ENCODE measurements at regions not wholly inside any gene's neighbourhood (a gene's known extent, or its start where the extent isn't known, plus 50 kb on each side); places are given as distances from the start of the nearest gene placed in this dataset.

GRCh38 chr5:39774605-39775004 is 349.8 kb upstream of the DAB2 start:
- Mint-ChIP-seq H3K36me3 (ENCODE audit: insufficient read depth, unreplicated experiment) (no peaks in the 10 kb centered on the region), H3K27me3 (ENCODE audit: insufficient read depth, unreplicated experiment) (no peaks in the 10 kb centered on the region), H3K27ac (ENCODE audit: low read depth, unreplicated experiment) (peak overlapping the region; percentile 88), H3K4me1 (ENCODE audit: insufficient read depth, unreplicated experiment) (peaks cover 17% of the 10 kb centered on the region), H3K4me3 (ENCODE audit: unreplicated experiment) (no peak overlapping the region), H3K9me3 (ENCODE audit: unreplicated experiment) (no peaks in the 10 kb centered on the region)
- no peak for DNase-seq (ENCODE audit: unreplicated experiment)
- no peak for TF ChIP-seq CTCF (IDR thresholded peaks at IDR 0.05; ENCODE audit: unreplicated experiment)
- POLR2A ChIA-PET, result interaction anchor here (0.7 to 1.7 kb wide), 2 partner anchors 9 to 14 kb away, joined by 3 to 5 read pairs; no protein-coding TSS in a partner anchor
- CTCF ChIA-PET, result interaction anchor here (0.6 to 1.1 kb wide), 3 partner anchors 58 to 1076 kb away, joined by 3 to 4 read pairs (median 3); no protein-coding TSS in a partner anchor
- intact Hi-C loops (cut with micrococcal nuclease), result no loop called here
- no TSS peak for BruUV-seq (replicated peaks)

GRCh38 chr5:39772307-39772706 is 347.5 kb upstream of the DAB2 start:
- CTCF ChIA-PET, result interaction anchor here (0.6 to 0.7 kb wide), 2 partner anchors 56 to 424 kb away, joined by 3 to 4 read pairs; no protein-coding TSS in a partner anchor
- H3K4me3 Mint-ChIP-seq (ENCODE audit: unreplicated experiment), result no peak overlapping the region
- peaks cover 17% of the 10 kb centered on the region for H3K4me1 Mint-ChIP-seq (ENCODE audit: insufficient read depth, unreplicated experiment)
- no peaks in the 10 kb centered on the region for H3K36me3 Mint-ChIP-seq (ENCODE audit: insufficient read depth, unreplicated experiment)
- intact Hi-C loops (cut with micrococcal nuclease), result no loop called here
- no peaks in the 10 kb centered on the region for H3K9me3 Mint-ChIP-seq (ENCODE audit: unreplicated experiment)
- DNase-seq (ENCODE audit: unreplicated experiment), result no peak
- POLR2A ChIA-PET, result no interaction called here
- no peaks in the 10 kb centered on the region for H3K27me3 Mint-ChIP-seq (ENCODE audit: insufficient read depth, unreplicated experiment)
- no TSS peak for BruUV-seq (replicated peaks)
- H3K27ac Mint-ChIP-seq (ENCODE audit: low read depth, unreplicated experiment), result no peak overlapping the region
- TF ChIP-seq CTCF (IDR thresholded peaks at IDR 0.05; ENCODE audit: unreplicated experiment), result no peak

DNA sequence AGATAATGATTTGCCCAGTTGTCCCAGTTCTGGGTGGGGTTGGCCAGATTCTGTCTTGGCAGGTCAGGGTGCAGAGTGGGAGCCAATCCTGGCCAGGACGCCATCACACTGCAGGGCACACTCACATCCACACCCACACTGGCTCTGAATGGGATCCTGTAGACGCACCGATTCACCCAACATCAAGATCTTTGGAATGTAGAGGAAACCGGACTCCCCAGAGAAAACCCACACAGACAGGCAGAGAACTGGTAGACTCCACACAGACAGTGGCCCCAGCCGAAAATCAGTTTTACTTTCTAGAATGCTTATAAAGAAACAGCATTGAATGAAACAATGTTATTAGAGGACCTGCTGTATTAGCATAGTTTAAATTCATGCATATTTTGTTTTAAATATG is 343.1 kb upstream of the DAB2 start:
- Mint-ChIP-seq H3K27ac (ENCODE audit: low read depth, unreplicated experiment) (no peak overlapping the region), H3K4me3 (ENCODE audit: unreplicated experiment) (no peak overlapping the region), H3K9me3 (ENCODE audit: unreplicated experiment) (no peaks in the 10 kb centered on the region), H3K4me1 (ENCODE audit: insufficient read depth, unreplicated experiment) (no peaks in the 10 kb centered on the region), H3K27me3 (ENCODE audit: insufficient read depth, unreplicated experiment) (no peaks in the 10 kb centered on the region), H3K36me3 (ENCODE audit: insufficient read depth, unreplicated experiment) (no peaks in the 10 kb centered on the region)
- CTCF ChIA-PET, result no interaction called here
- no peak for DNase-seq (ENCODE audit: unreplicated experiment)
- intact Hi-C loops (cut with micrococcal nuclease), result no loop called here
- no peak for TF ChIP-seq CTCF (IDR thresholded peaks at IDR 0.05; ENCODE audit: unreplicated experiment)
- BruUV-seq (replicated peaks), result no TSS peak
- POLR2A ChIA-PET, result no interaction called here

DNA sequence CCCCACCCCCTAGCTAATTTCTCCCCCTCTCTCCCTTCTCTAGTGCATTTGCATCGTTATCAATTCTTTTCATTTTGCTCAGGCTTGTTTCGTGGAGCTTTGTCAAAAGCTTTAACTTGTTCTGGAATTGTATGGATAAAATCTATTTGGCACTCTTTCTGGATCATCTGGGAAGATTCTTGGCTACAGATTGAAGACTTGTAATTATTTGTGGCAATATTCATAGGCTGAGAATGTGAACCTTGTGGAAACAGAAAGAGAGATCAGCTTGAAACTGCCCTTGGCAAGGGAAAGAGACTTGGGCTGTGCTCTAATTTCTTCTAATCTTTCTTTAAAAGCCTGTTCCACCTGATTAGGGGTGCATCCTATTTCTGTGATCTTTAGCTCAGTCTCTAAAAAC is 340.6 kb upstream of the DAB2 start:
- H3K36me3 Mint-ChIP-seq (ENCODE audit: insufficient read depth, unreplicated experiment), result no peaks in the 10 kb centered on the region
- no peak overlapping the region for H3K27ac Mint-ChIP-seq (ENCODE audit: low read depth, unreplicated experiment)
- BruUV-seq (replicated peaks), result no TSS peak
- H3K4me1 Mint-ChIP-seq (ENCODE audit: insufficient read depth, unreplicated experiment), result peaks cover 7% of the 10 kb centered on the region
- no peaks in the 10 kb centered on the region for H3K27me3 Mint-ChIP-seq (ENCODE audit: insufficient read depth, unreplicated experiment)
- ChIA-PET CTCF (interaction anchor here (0.7 kb wide), 1 partner anchor 640 kb away, joined by 3 read pairs; no protein-coding TSS in a partner anchor), POLR2A (interaction anchor here (0.7 kb wide), 1 partner anchor 9 kb away, joined by 3 read pairs; no protein-coding TSS in a partner anchor)
- intact Hi-C loops (cut with micrococcal nuclease), result no loop called here
- no peaks in the 10 kb centered on the region for H3K9me3 Mint-ChIP-seq (ENCODE audit: unreplicated experiment)
- TF ChIP-seq CTCF (IDR thresholded peaks at IDR 0.05; ENCODE audit: unreplicated experiment), result no peak
- no peak overlapping the region for H3K4me3 Mint-ChIP-seq (ENCODE audit: unreplicated experiment)
- no peak for DNase-seq (ENCODE audit: unreplicated experiment)

Data from MCF 10A (cell line).